DMS114 treated with DMSO at 0.1 percent for 48 hours (cell line): ENCODE measurements at regions not wholly inside any gene's neighbourhood (a gene's known extent, or its start where the extent isn't known, plus 50 kb on each side); places are given as distances from the start of the nearest gene placed in this dataset.

Source experiments
- DNase-seq: peaks from one replicate; lab custom pipeline; 2025; ENCODE audit not compliant: unreplicated experiment; lab: John Stamatoyannopoulos, UW

DNA sequence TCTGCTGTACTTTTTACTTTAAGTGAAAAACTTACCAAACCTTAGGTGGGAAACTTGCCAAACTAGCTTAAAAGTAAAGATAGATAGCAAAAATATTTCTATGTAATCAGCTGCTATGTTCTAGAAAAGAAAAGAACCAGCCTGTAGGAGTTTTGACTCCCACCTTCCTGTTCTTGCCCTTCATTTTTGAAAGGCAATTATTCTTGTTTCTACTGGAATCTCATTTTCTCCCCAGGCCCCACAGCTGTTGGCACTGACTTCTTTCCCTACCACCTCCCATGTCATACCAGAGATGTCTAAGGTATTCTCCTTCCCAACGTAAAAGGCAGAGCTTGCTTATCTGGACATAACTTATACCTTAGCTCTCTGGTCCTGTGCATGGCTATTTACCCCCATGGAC is 389.7 kb downstream of the ARHGEF28 start:
- DNase-seq: no peak

DNA sequence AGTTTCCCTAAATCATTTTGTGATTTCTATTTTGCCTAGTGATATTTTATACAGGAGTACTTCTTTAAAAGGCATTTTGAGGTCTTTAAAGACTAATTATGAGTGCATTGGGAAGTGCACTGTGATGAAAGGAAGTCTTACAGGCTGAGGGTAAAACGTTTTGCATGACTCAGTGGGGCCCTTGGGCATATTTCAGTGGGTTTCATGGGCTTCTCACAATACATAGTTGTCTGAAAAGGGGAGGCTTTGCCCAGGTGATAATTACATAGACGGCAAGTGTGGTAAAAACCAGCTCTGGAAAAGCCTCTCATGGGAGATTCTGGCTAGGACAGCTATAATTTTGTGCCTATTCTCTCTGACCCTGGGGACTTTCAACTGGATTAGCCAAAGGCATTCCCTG is 387.2 kb downstream of the ARHGEF28 start:
- DNase-seq: no peak

DNA sequence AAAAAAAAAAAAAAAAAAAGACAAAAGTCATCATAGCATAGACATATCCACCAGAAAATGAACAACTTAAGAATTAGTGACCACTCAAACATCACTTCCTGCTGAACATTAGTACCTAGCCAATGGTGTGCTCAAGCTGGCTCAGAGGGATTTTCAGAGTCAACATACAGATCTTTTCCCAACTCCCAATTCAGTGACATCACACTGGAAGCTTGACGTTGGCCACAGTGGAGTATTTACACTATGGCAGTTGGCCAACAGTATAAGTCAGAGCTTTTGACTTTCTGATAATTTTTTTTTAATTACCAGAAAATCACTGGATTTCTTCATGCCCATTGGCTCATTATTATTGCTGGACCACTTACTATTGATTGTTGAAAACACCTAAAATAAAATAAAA is 383.5 kb downstream of the ARHGEF28 start:
- no peak for DNase-seq

DNA sequence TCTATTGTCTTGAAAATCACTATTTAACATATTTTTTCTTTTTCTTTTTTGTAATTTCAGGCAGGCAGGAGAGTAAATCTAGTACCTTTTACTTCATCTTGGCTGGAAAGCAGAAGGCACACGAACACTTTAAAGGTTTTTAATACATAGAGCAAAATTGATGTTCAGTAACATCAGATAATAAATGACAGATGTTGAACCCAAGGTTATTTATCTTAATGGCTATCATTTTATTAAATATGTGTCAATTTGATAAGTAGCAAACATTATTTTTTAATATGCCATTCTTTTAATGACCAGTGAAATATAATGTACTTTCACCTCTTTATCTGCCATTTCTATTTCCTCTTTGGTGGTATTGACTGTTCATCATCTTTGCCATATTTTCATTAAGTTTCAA is 381.2 kb downstream of the ARHGEF28 start:
- no peak for DNase-seq

DNA sequence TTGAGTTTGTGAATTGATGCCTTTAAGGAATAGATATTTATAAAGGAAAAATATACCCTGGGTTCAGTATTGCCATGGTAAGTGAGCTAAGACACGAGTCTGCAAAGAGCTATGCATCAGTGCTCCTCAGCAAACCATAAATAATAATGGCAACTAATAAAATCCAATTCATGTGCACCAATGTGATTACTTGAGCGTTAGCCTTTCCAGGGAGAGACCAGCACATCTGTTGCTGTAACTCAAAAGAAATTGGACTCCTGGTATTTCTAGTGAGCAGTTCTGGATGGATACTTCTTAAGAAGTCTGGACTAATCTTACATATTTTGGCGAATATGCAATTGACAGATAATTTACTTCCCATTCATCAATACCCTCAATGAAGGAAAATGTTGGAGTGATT is 373.3 kb downstream of the ARHGEF28 start:
- no peak for DNase-seq

DNA sequence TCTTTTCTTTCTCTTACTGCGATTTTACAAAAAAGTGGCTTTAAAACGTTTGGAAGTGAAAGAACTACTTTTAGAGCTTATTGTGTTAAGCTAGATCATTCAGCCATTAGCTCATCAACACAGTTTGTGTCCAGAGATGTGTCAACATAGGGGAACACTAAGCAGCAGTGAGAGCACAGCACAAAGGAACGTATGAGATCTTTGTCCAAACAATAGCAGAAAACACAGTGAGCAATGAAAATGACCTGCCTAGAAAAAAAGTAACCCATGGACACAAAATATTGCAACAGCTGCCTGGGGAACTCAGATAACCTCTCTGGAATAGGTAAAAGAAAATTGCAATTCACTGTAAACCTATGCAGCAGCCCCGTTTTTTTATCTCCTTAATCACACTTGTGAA is 372.5 kb downstream of the ARHGEF28 start:
- no peak for DNase-seq

DNA sequence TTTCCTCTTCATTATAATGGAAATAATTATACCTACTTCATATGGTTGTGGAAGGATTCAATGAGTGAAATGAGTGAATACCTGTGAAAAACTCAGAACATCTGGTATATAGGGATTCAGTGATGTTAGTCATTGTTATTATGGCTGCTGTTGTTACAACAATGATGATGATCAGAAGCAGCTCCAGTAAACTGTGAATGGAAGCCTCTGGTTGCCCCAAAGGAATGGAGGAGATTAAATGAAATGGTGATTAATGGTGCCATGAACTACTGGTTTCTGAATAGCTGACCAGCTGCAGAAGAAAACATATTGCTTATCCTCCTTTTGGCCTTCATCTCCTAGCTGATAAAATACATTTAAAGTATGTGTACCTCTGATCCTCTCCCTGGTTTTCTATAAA is 372.0 kb downstream of the ARHGEF28 start:
- no peak for DNase-seq

DNA sequence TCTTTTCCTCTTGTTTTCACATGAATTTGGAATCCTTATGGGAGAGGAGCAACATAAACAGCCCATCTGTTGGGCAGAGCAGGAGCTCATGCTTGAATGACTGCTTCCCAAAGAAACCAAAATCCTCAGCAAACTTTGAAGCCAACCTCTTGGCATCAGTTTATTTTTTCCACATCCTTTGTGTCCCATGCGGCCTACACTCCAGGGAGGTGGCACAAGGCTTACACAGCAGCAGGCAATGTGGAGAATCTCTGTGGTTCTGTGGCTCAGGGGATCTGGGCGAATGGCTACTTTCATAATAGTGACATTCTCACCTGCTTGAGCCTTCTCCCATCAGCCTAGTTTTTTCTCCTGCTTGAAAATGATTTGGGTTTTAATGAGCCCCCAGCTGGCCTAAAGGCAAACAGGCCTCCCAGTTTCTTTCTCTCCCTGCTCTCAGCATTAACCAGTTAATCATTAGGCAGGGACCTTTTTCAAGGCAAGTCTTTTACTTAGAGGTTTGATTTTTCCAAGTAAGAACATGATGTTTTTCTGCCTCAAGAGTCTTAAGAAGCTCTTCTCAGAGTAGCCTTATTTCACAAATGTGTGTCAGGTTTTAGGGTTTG is 370.3 kb downstream of the ARHGEF28 start:
- no peak for DNase-seq

DNA sequence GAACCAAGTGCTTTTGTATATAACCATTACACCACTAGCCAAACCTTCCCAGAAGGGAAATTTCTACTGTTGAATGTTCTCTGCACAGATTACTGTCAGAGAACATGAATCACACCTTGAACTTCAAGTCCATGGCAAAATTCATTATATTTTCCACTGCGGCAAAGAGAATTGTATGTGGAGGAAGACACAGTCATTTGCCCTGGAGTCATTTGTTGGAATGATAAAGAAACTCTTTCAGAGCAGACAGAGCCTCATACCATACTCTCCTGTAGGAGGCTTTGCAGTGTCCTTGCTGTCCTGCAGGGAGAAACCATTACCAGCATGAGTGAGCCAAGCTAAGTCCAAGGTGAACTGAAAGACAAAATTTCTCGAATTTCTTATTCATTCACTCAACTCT is 369.0 kb downstream of the ARHGEF28 start:
- no peak for DNase-seq
